ENCODE measurements at regions not wholly inside any gene's neighbourhood (a gene's known extent, or its start where the extent isn't known, plus 50 kb on each side); places are given as distances from the start of the nearest gene placed in this dataset.

- no peak for TF ChIP-seq CTCF (IDR thresholded peaks at IDR 0.05; ENCODE audit: unreplicated experiment)
- Mint-ChIP-seq H3K27me3 (ENCODE audit: insufficient read depth, unreplicated experiment) (no peaks in the 10 kb centered on the region), H3K9me3 (ENCODE audit: unreplicated experiment) (no peaks in the 10 kb centered on the region), H3K36me3 (ENCODE audit: insufficient read depth, unreplicated experiment) (peaks cover 41% of the 10 kb centered on the region), H3K4me3 (ENCODE audit: unreplicated experiment) (peak overlapping the region; percentile 59), H3K4me1 (ENCODE audit: insufficient read depth, unreplicated experiment) (peaks cover 69% of the 10 kb centered on the region), H3K27ac (ENCODE audit: low read depth, unreplicated experiment) (peak overlapping the region; percentile 96)
- BruUV-seq (replicated peaks): no TSS peak
- no peak for DNase-seq (ENCODE audit: unreplicated experiment)
- ChIA-PET CTCF (interaction anchor here (1.0 to 6.1 kb wide), 6 partner anchors 10 to 97 kb away, joined by 4 to 51 read pairs (median 22); no protein-coding TSS in a partner anchor), POLR2A (interaction anchor here (1.7 to 5.4 kb wide), 17 partner anchors 11 to 113 kb away, joined by 4 to 65 read pairs (median 15); no protein-coding TSS in a partner anchor)
- intact Hi-C loops (cut with micrococcal nuclease): no loop called here
Observed at GRCh38 chr7:130993671-130994365, 259.8 kb upstream of the KLF14 start.

DNA sequence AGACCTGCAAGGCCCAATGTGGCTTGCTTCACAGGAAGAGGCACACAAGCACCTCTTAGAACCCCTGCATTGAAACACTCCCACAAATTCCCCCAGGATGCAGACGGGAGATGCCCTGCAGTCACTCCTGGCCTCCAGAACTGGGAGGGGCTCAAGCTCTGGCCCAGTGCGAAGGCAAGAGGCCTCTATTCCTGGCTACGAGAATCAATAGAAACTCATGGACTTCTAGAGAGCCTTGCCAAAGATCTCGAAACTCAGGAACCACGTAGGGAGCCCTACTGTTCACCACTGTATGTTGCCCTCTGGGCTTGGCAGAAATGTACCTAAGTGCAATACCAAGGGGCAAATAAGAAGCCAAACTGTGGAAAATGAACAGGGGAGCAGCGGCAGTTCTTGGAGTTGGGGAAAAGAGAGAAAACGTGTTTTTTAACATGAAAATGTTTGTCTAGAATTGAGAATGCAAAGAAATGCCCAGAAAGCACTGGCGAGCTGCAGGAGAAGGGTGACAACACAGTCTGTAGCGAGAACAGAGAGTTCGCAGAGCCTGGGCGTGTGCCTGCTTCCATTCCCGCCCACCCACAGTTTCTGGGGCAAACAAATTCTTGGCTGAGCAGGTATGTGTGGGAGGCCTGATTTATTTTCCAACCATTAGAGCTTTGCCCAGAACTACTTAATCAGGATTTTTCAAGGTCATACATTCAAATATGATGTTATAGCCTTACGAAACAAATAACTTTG lies 260.5 kb upstream of the KLF14 start:
- Mint-ChIP-seq H3K27me3 (ENCODE audit: insufficient read depth, unreplicated experiment) (no peaks in the 10 kb centered on the region), H3K4me1 (ENCODE audit: insufficient read depth, unreplicated experiment) (peaks cover 67% of the 10 kb centered on the region), H3K36me3 (ENCODE audit: insufficient read depth, unreplicated experiment) (peaks cover 40% of the 10 kb centered on the region), H3K9me3 (ENCODE audit: unreplicated experiment) (no peaks in the 10 kb centered on the region), H3K4me3 (ENCODE audit: unreplicated experiment) (peak overlapping the region; percentile 59), H3K27ac (ENCODE audit: low read depth, unreplicated experiment) (peak overlapping the region; percentile 96)
- POLR2A ChIA-PET: interaction anchor here (0.6 to 5.4 kb wide), 27 partner anchors 8 to 448 kb away, joined by 3 to 65 read pairs (median 9); no protein-coding TSS in a partner anchor
- CTCF ChIA-PET: interaction anchor here (0.6 to 6.1 kb wide), 14 partner anchors 8 to 108 kb away, joined by 3 to 51 read pairs (median 8); no protein-coding TSS in a partner anchor
- peak; percentile 86 for DNase-seq (ENCODE audit: unreplicated experiment)
- intact Hi-C loops (cut with micrococcal nuclease): loop anchor here (5.0 kb wide), 1 partner anchor 48 kb away; no protein-coding TSS in a partner anchor
- no peak for TF ChIP-seq CTCF (IDR thresholded peaks at IDR 0.05; ENCODE audit: unreplicated experiment)
- no TSS peak for BruUV-seq (replicated peaks)

DNA sequence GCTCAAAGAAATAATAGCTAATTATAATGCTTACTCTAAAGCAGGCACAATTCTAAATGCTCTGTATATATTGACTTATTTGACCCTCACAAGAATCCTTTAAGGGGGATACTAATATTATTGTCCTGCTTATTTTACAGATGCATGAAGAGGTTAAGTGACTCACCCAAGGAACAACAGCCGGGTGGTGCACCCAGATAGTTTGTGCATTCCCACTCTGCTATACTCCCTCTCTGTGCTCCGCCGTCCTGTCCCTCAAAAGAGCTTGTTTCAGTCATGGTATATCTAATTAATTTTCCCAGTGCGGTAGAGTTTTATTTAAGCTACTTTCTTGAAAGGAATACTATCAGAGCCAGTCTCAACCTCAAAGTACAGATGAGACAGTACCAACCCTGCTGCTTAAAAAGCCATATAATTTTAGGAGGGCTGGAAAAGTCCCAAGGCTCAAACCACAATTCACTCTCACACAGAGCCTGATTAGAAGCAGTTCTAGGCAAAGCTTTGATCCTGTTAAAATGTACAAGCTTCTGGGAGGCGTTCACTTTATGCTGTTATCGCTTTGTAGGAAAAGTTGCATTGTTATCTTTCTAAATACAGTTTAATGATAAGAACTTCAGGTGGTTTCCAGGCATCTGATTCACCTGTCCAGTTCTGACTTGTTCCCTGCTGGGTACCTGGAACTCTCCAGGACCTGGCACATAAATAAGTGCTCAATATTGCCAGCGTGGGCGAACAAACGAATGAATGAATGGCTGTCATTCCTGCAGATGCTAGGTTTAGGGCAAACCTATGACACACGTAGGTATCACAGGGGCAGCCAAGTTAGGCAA lies 261.5 kb upstream of the KLF14 start:
- Mint-ChIP-seq H3K4me3 (ENCODE audit: unreplicated experiment) (peak overlapping the region; percentile 59), H3K4me1 (ENCODE audit: insufficient read depth, unreplicated experiment) (peaks cover 62% of the 10 kb centered on the region), H3K27ac (ENCODE audit: low read depth, unreplicated experiment) (peak overlapping the region; percentile 96), H3K27me3 (ENCODE audit: insufficient read depth, unreplicated experiment) (no peaks in the 10 kb centered on the region), H3K9me3 (ENCODE audit: unreplicated experiment) (no peaks in the 10 kb centered on the region), H3K36me3 (ENCODE audit: insufficient read depth, unreplicated experiment) (peaks cover 43% of the 10 kb centered on the region)
- DNase-seq (ENCODE audit: unreplicated experiment): peak; percentile 83
- BruUV-seq (replicated peaks): no TSS peak
- POLR2A ChIA-PET: interaction anchor here (0.7 to 5.4 kb wide), 33 partner anchors 9 to 335 kb away, joined by 3 to 65 read pairs (median 7); no protein-coding TSS in a partner anchor
- intact Hi-C loops (cut with micrococcal nuclease): loop anchor here (5.0 kb wide), 1 partner anchor 47 kb away; no protein-coding TSS in a partner anchor
- CTCF ChIA-PET: interaction anchor here (0.6 to 6.1 kb wide), 17 partner anchors 9 to 1622 kb away, joined by 3 to 51 read pairs (median 7); no protein-coding TSS in a partner anchor
- no peak for TF ChIP-seq CTCF (IDR thresholded peaks at IDR 0.05; ENCODE audit: unreplicated experiment)
